Uterus (tissue), 3 donors: ENCODE measurements at regions not wholly inside any gene's neighbourhood (a gene's known extent, or its start where the extent isn't known, plus 50 kb on each side); places are given as distances from the start of the nearest gene placed in this dataset.

Source experiments
- DNase-seq, 2 donors: peaks; one replicate each; pipeline ENCODE4 v3.0.0-alpha.2; 2019 to 2020
- H3K27ac ChIP-seq, 2 donors: fragments of 200-600 bp; sonication (generic); 1 replicate in 1 of 2; 2 replicates in 1 of 2; pipeline ENCODE4 v1.5.1; 2016 to 2018
- H3K27me3 ChIP-seq, 2 donors: fragments of 200-600 bp; sonication (generic); one replicate each; pipeline ENCODE4 v1.5.1; 2018 to 2019; ENCODE audit warnings: control low read depth in 1 of 2
- H3K36me3 ChIP-seq, 2 donors: fragments of 200-600 bp; sonication (generic); one replicate each; pipeline ENCODE4 v1.5.1; 2019; ENCODE audit warnings: control low read depth in 1 of 2
- H3K4me1 ChIP-seq, 2 donors: fragments of 200-600 bp; sonication (generic); one replicate each; pipeline ENCODE4 v1.5.1; 2018 to 2019; ENCODE audit warnings: control low read depth in 1 of 2
- H3K4me3 ChIP-seq, 2 donors: fragments of 200-600 bp; sonication (generic); 1 replicate in 1 of 2; 2 replicates in 1 of 2; pipeline ENCODE4 v1.5.1; 2018 to 2019; ENCODE audit warnings: mild to moderate bottlenecking in 1 of 2
- H3K9me3 ChIP-seq, 2 donors: fragments of 200-600 bp; sonication (generic); one replicate each; pipeline ENCODE4 v1.5.1; 2019; ENCODE audit warnings: control low read depth in 1 of 2
- POLR2A ChIP-seq, 2 donors: fragments of 450-650 bp; IDR thresholded peaks; one replicate each; pipeline ENCODE4 v1.6.1; 2016; ENCODE audit warnings: antibody characterized with exemption in 2 of 2, mild to moderate bottlenecking in 1 of 2, moderate library complexity in 1 of 2
- intact Hi-C: fragments of 100-400 bp; cut with DNase I; formaldehyde crosslinking; loops from one replicate; pipeline ENCODE4 v1.15.1; 2023; ENCODE audit warnings: low total_unique reads
- TF ChIP-seq, protein P1 (sequence below), 4 experiments: fragments of 200-600 bp in 2 of 4; fragments of 450-650 bp in 2 of 4; sonication (generic) in 2 of 4; IDR thresholded peaks; one replicate each; pipeline ENCODE4 v1.5.1; 2016 to 2019; ENCODE audit warnings: antibody characterized with exemption in 4 of 4, mild to moderate bottlenecking in 2 of 4, moderate library complexity in 1 of 4
- donor health status: DM: yes; HTN: yes; CAD: no.

- Histone ChIP-seq H3K4me1 (no peaks in the 10 kb centered on the region), H3K27ac (no peak overlapping the region), H3K4me3 (no peak overlapping the region), H3K36me3 (no peaks in the 10 kb centered on the region), H3K9me3 (no peaks in the 10 kb centered on the region), H3K27me3 (no peaks in the 10 kb centered on the region)
- intact Hi-C loops = no loop called here
- TF ChIP-seq POLR2A (IDR thresholded peaks at IDR 0.05) = no peak
- TF ChIP-seq, protein P1, sequence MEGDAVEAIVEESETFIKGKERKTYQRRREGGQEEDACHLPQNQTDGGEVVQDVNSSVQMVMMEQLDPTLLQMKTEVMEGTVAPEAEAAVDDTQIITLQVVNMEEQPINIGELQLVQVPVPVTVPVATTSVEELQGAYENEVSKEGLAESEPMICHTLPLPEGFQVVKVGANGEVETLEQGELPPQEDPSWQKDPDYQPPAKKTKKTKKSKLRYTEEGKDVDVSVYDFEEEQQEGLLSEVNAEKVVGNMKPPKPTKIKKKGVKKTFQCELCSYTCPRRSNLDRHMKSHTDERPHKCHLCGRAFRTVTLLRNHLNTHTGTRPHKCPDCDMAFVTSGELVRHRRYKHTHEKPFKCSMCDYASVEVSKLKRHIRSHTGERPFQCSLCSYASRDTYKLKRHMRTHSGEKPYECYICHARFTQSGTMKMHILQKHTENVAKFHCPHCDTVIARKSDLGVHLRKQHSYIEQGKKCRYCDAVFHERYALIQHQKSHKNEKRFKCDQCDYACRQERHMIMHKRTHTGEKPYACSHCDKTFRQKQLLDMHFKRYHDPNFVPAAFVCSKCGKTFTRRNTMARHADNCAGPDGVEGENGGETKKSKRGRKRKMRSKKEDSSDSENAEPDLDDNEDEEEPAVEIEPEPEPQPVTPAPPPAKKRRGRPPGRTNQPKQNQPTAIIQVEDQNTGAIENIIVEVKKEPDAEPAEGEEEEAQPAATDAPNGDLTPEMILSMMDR (IDR thresholded peaks at IDR 0.05) = no peak
- no peak for DNase-seq
Observed at GRCh38 chr11:13074714-13075464, 65.8 kb downstream of the RASSF10 start.

DNA sequence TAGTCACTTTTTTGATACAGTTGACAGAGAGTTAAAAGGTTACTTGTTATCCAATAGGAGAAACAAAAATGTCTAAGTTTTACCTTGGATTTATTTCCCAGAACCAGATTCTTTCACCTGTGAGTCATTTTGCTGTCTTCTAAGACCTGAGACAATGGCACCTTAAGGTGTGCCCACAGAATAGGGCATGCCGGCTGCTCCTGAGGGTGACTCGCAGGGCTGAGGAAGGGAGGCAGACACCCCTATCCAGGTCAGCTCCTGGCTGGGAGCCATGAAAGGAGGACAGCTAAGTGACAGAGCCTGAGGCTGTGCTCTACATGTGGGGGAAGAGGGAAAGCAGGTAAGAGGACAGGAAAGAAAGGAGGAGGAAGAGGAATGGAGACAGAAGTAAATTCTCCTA lies 67.8 kb downstream of the RASSF10 start:
- Histone ChIP-seq H3K4me1 (no peaks in the 10 kb centered on the region), H3K36me3 (no peaks in the 10 kb centered on the region), H3K4me3 (no peak overlapping the region), H3K27me3 (no peaks in the 10 kb centered on the region), H3K27ac (no peak overlapping the region), H3K9me3 (no peaks in the 10 kb centered on the region)
- intact Hi-C loops = no loop called here
- no peak for DNase-seq
- TF ChIP-seq, protein P1 (IDR thresholded peaks at IDR 0.05) = no peak
- no peak for TF ChIP-seq POLR2A (IDR thresholded peaks at IDR 0.05)

- TF ChIP-seq, protein P1 (IDR thresholded peaks at IDR 0.05) = no peak
- no peak for TF ChIP-seq POLR2A (IDR thresholded peaks at IDR 0.05)
- no peaks in the 10 kb centered on the region for H3K4me1 ChIP-seq
- intact Hi-C loops = no loop called here
- H3K4me3 ChIP-seq = no peak overlapping the region
- H3K27ac ChIP-seq = no peak overlapping the region
- no peaks in the 10 kb centered on the region for H3K9me3 ChIP-seq
- DNase-seq = no peak
- H3K27me3 ChIP-seq = no peaks in the 10 kb centered on the region
- no peaks in the 10 kb centered on the region for H3K36me3 ChIP-seq
Observed at GRCh38 chr11:13080861-13081260, 71.7 kb downstream of the RASSF10 start.

DNA sequence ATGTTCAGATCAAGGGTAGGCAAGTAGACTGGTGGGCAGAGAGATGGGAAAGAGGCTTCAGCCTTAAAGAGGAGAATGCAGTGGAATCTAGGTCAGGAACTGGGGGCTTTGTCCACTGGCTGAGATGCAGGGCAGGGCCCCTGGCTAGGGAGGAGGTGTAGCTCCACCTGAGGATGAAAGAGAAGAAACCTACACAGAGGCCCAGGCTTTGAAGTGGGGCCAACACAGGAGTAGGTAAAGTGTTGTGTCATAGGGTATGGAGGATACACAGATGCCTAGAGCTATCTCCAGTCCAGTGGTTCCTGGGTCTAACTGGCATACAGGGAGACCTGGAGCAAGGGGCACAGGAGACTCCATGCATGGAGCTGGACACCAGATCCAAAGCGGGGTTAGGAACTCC lies 73.5 kb downstream of the RASSF10 start:
- no peak overlapping the region for H3K4me3 ChIP-seq
- H3K4me1 ChIP-seq = no peaks in the 10 kb centered on the region
- TF ChIP-seq, protein P1 (IDR thresholded peaks at IDR 0.05) = no peak
- no peak for TF ChIP-seq POLR2A (IDR thresholded peaks at IDR 0.05)
- no peaks in the 10 kb centered on the region for H3K36me3 ChIP-seq
- no peak overlapping the region for H3K27ac ChIP-seq
- H3K27me3 ChIP-seq = no peaks in the 10 kb centered on the region
- H3K9me3 ChIP-seq = no peaks in the 10 kb centered on the region
- intact Hi-C loops = no loop called here
- DNase-seq = no peak

GRCh38 chr11:13090228-13090708 lies 81.2 kb downstream of the RASSF10 start:
- no peaks in the 10 kb centered on the region for H3K27me3 ChIP-seq
- H3K27ac ChIP-seq = no peak overlapping the region
- H3K9me3 ChIP-seq = no peaks in the 10 kb centered on the region
- intact Hi-C loops = no loop called here
- H3K4me1 ChIP-seq = no peaks in the 10 kb centered on the region
- DNase-seq = no peak
- no peak overlapping the region for H3K4me3 ChIP-seq
- H3K36me3 ChIP-seq = no peaks in the 10 kb centered on the region
- no peak for TF ChIP-seq POLR2A (IDR thresholded peaks at IDR 0.05)
- TF ChIP-seq, protein P1 (IDR thresholded peaks at IDR 0.05) = no peak
